HCT116 (cell line): ENCODE measurements at regions not wholly inside any gene's neighbourhood (a gene's known extent, or its start where the extent isn't known, plus 50 kb on each side); places are given as distances from the start of the nearest gene placed in this dataset.

Source experiments
- ATAC-seq: fragments of 200-7000 bp; cut with Tn5 transposase; 2 replicates; pipeline ENCODE4 v1.9.1; 2020; ENCODE audit warnings: mild to moderate bottlenecking, moderate library complexity
- BruUV-seq: library from RNA; stranded (reverse); fragments of 400-500 nt; replicated peaks from 2 replicates; lab custom pipeline; 2021; lab: Mats Ljungman, UMichigan
- CTCF ChIA-PET: fragments of 300-600 bp; sonication (Branson Sonifier 250); formaldehyde crosslinking; loops from one replicate; lab custom pipeline; 2021; ENCODE audit warnings: antibody characterized with exemption; lab: Charles Lee
- POLR2A ChIA-PET: fragments of 300-600, 350-600 bp; sonication (Branson Sonifier 250); formaldehyde crosslinking; loops from one replicate; lab custom pipeline; 2021; ENCODE audit warnings: antibody characterized with exemption; lab: Charles Lee
- RAD21 ChIA-PET, 2 experiments: fragments of 300-600 bp; sonication (Branson Sonifier 250); formaldehyde crosslinking; loops; one replicate each; lab custom pipeline; 2023; ENCODE audit warnings: low total read pairs in 2 of 2; ENCODE audit not compliant: uncharacterized antibody in 2 of 2, unreplicated experiment in 2 of 2, low non-redundant PET in 1 of 2; lab: Charles Lee
- DNase-seq: peaks from one replicate; pipeline ENCODE4 v3.0.0-alpha.2; 2010; ENCODE audit warnings: low read depth, low spot score
- H2AFZ ChIP-seq: fragments of 200-600 bp; shearing (Covaris generic), sonication (generic); 2 replicates; pipeline ENCODE4 v1.6.1; 2017; ENCODE audit warnings: low read depth, mixed run types, mixed read lengths, antibody characterized with exemption, low read length; ENCODE audit not compliant: poor library complexity, severe bottlenecking
- H3K27ac ChIP-seq: 2 replicates; pipeline ENCODE4 v1.5.1; 2012; ENCODE audit warnings: low read depth, low read length
- H3K27me3 ChIP-seq: fragments of 200-600 bp; sonication (generic); 2 replicates; pipeline ENCODE4 v1.6.1; 2016; ENCODE audit warnings: mixed run types, low read length, mixed read lengths; ENCODE audit not compliant: insufficient read depth
- H3K36me3 ChIP-seq, 2 experiments: fragments of 200-500 bp in 1 of 2; fragments of 200-600 bp in 1 of 2; sonication (Bioruptor generic) in 1 of 2; sonication (generic) in 1 of 2; 2 replicates each; pipeline versions ENCODE4 v1.5.1 to v1.6.1; 2014 to 2016; ENCODE audit warnings: low read length in 2 of 2, inconsistent platforms in 1 of 2, mixed read lengths in 1 of 2, mixed run types in 1 of 2; ENCODE audit not compliant: insufficient read depth in 2 of 2, control insufficient read depth in 1 of 2
- H3K4me1 ChIP-seq, 2 experiments: fragments of 200-600 bp in 1 of 2; sonication (generic) in 1 of 2; 2 replicates each; pipeline versions ENCODE4 v1.5.1 to v1.6.1; 2012 to 2017; ENCODE audit warnings: low read length in 2 of 2, inconsistent platforms in 1 of 2, mild to moderate bottlenecking in 1 of 2, mixed read lengths in 1 of 2, mixed run types in 1 of 2, moderate library complexity in 1 of 2; ENCODE audit not compliant: insufficient read depth in 2 of 2, control insufficient read depth in 1 of 2
- H3K4me2 ChIP-seq: fragments of 200-600 bp; sonication (generic); 2 replicates; pipeline ENCODE4 v1.6.1; 2017; ENCODE audit warnings: mixed run types, low read length, mixed read lengths
- H3K4me3 ChIP-seq, 2 experiments: fragments of 200-600 bp in 1 of 2; sonication (generic) in 1 of 2; replicated peaks in 1 of 2; 2 replicates each; pipeline ENCODE4 v1.5.1; 2011 to 2016; ENCODE audit warnings: low read length in 2 of 2, control low read depth in 1 of 2, low read depth in 1 of 2, mild to moderate bottlenecking in 1 of 2, mixed read lengths in 1 of 2, mixed run types in 1 of 2
- H3K79me2 ChIP-seq: fragments of 200-600 bp; sonication (generic); 2 replicates; pipeline ENCODE4 v1.6.1; 2017; ENCODE audit warnings: mild to moderate bottlenecking, mixed run types, low read length, moderate library complexity, mixed read lengths; ENCODE audit not compliant: insufficient read depth
- H3K9ac ChIP-seq: fragments of 200-600 bp; sonication (generic); 2 replicates; pipeline ENCODE4 v1.6.1; 2016; ENCODE audit warnings: low read length, mixed read lengths
- H3K9me2 ChIP-seq: fragments of 200-600 bp; sonication (generic), shearing (Covaris generic); 2 replicates; pipeline ENCODE4 v1.6.1; 2017; ENCODE audit warnings: mixed run types, mild to moderate bottlenecking, moderate library complexity; ENCODE audit not compliant: insufficient read depth
- H3K9me3 ChIP-seq, 2 experiments: fragments of 200-500 bp in 1 of 2; fragments of 200-600 bp in 1 of 2; sonication (Bioruptor generic) in 1 of 2; sonication (generic) in 1 of 2; 2 replicates each; pipeline ENCODE4 v1.6.1; 2014 to 2017; ENCODE audit warnings: low read length in 2 of 2, mixed read lengths in 2 of 2, inconsistent platforms in 1 of 2, low read depth in 1 of 2, mild to moderate bottlenecking in 1 of 2, mixed run types in 1 of 2, moderate library complexity in 1 of 2; ENCODE audit not compliant: control insufficient read depth in 1 of 2, insufficient read depth in 1 of 2
- H4K20me1 ChIP-seq: fragments of 200-600 bp; sonication (generic), shearing (Covaris generic); 2 replicates; pipeline ENCODE4 v1.6.1; 2017; ENCODE audit warnings: mixed run types, mild to moderate bottlenecking, moderate library complexity; ENCODE audit not compliant: insufficient read depth
- CBX3 ChIP-seq: IDR thresholded peaks from 2 replicates; pipeline ENCODE4 v1.6.1; 2012; ENCODE audit warnings: low read depth
- CEBPB ChIP-seq: IDR thresholded peaks from 2 replicates; pipeline ENCODE4 v1.6.1; 2012; ENCODE audit warnings: low read depth
- CTCF ChIP-seq, 3 experiments: fragments of 200-600 bp in 1 of 3; sonication (generic) in 1 of 3; IDR thresholded peaks in 2 of 3; conservative IDR thresholded peaks in 1 of 3; 2 replicates each; pipeline ENCODE4 v1.5.1; 2012 to 2017; ENCODE audit warnings: low read depth in 2 of 3, low read length in 2 of 3, antibody characterized with exemption in 1 of 3, borderline replicate concordance in 1 of 3, control low read depth in 1 of 3, mild to moderate bottlenecking in 1 of 3, mixed read lengths in 1 of 3, mixed run types in 1 of 3, moderate library complexity in 1 of 3; ENCODE audit not compliant: insufficient read depth in 1 of 3
- EGR1 ChIP-seq: IDR thresholded peaks from 2 replicates; pipeline ENCODE4 v1.6.1; 2012; ENCODE audit warnings: low read depth
- ELF1 ChIP-seq: IDR thresholded peaks from 2 replicates; pipeline ENCODE4 v1.6.1; 2012; ENCODE audit warnings: low read depth, borderline replicate concordance
- EZH2phosphoT487 ChIP-seq: fragments of 200-600 bp; IDR thresholded peaks from 2 replicates; pipeline ENCODE4 v1.6.1; 2018; ENCODE audit warnings: antibody characterized with exemption, borderline replicate concordance
- JUND ChIP-seq: IDR thresholded peaks from 2 replicates; pipeline ENCODE4 v1.6.1; 2012
- MAX ChIP-seq: IDR thresholded peaks from 2 replicates; pipeline ENCODE4 v1.6.1; 2012
- POLR2A ChIP-seq: IDR thresholded peaks from 2 replicates; pipeline ENCODE4 v1.7.0; 2011; ENCODE audit warnings: borderline replicate concordance; ENCODE audit not compliant: insufficient read depth, insufficient read length; ENCODE audit errors: extremely low read depth
- RAD21 ChIP-seq: IDR thresholded peaks from 2 replicates; pipeline ENCODE4 v1.6.1; 2012; ENCODE audit warnings: low read depth, mild to moderate bottlenecking
- SIN3A ChIP-seq: IDR thresholded peaks from 2 replicates; pipeline ENCODE4 v1.6.1; 2012; ENCODE audit warnings: low read depth
- SP1 ChIP-seq: IDR thresholded peaks from 2 replicates; pipeline ENCODE4 v1.6.1; 2012; ENCODE audit warnings: low read depth
- YY1 ChIP-seq: IDR thresholded peaks from 2 replicates; pipeline ENCODE4 v1.6.1; 2011; ENCODE audit warnings: low read length, low read depth, moderate library complexity, mild to moderate bottlenecking; ENCODE audit not compliant: insufficient replicate concordance; ENCODE audit errors: extremely low read depth
- ZFX ChIP-seq: fragments of 450-650 bp; IDR thresholded peaks from 2 replicates; pipeline ENCODE4 v1.6.1; 2017
- ZNF274 ChIP-seq: fragments of 200-500 bp; sonication (Bioruptor generic); IDR thresholded peaks from 2 replicates; pipeline ENCODE4 v1.6.1; 2014; ENCODE audit warnings: mild to moderate bottlenecking, low read depth, low read length, inconsistent platforms
- intact Hi-C: fragments of 100-400 bp; cut with micrococcal nuclease; formaldehyde crosslinking; loops from 2 replicates; pipeline ENCODE4 v1.10.0; 2022

- H4K20me1 ChIP-seq = no peaks in the 10 kb centered on the region
- no peaks in the 10 kb centered on the region for H3K9me2 ChIP-seq
- ATAC-seq (no peak), DNase-seq (no peak)
- H2AFZ ChIP-seq = no peak overlapping the region
- ChIA-PET CTCF (no interaction called here), POLR2A (no interaction called here), RAD21 (no interaction called here)
- no peak overlapping the region for H3K27ac ChIP-seq
- no peaks in the 10 kb centered on the region for H3K79me2 ChIP-seq
- H3K27me3 ChIP-seq = peaks cover 26% of the 10 kb centered on the region
- no peak overlapping the region for H3K9ac ChIP-seq
- H3K4me2 ChIP-seq = no peak overlapping the region
- no peaks in the 10 kb centered on the region for H3K36me3 ChIP-seq
- no peak for TF ChIP-seq RAD21
- no peak for TF ChIP-seq JUND
- TF ChIP-seq ZNF274 = no peak
- TF ChIP-seq EZH2phosphoT487 = no peak
- no peak for TF ChIP-seq ZFX
- TF ChIP-seq EGR1 = no peak
- TF ChIP-seq CTCF (IDR thresholded peaks at IDR 0.05 in 2 of 3, conservative IDR thresholded peaks at IDR 0.05 in 1 of 3; ENCODE audit: borderline replicate concordance in 1 of 3, insufficient read depth in 1 of 3, low read depth in 2 of 3, low read length in 2 of 3) = no peak
- no peak for TF ChIP-seq YY1
- no peak for TF ChIP-seq MAX
- TF ChIP-seq CBX3 = no peak
- TF ChIP-seq SIN3A = no peak
- TF ChIP-seq ELF1 = no peak
- no peak for TF ChIP-seq CEBPB
- no peak for TF ChIP-seq SP1
- TF ChIP-seq POLR2A = no peak
- no peaks in the 10 kb centered on the region for H3K4me1 ChIP-seq
- intact Hi-C loops = no loop called here
- no peaks in the 10 kb centered on the region for H3K9me3 ChIP-seq
- no TSS peak for BruUV-seq
- H3K4me3 ChIP-seq = no peak overlapping the region
Observed at GRCh38 chr2:217481577-217481976, 521.2 kb downstream of the TNS1 start.
